Activated CD4-positive, CD25-positive, alpha-beta regulatory T cell treated with anti-CD3 and anti-CD28 coated beads, Interleukin-2, amount 50 U/mL, for 24 hours (primary cell): ENCODE measurements at regions not wholly inside any gene's neighbourhood (a gene's known extent, or its start where the extent isn't known, plus 50 kb on each side); places are given as distances from the start of the nearest gene placed in this dataset.
"Not testable (repeated sequence)": the region's sequence is repeated elsewhere in the genome, so short reads cannot be mapped to it uniquely, and the experiment has no call there.

Experiments
- ATAC-seq, 2 donors: fragments of 150-1000 bp; cut with Tn5 transposase; one replicate each; pipeline ENCODE4 v1.10.0; 2021; ENCODE audit warnings: mild to moderate bottlenecking in 1 of 2, moderate library complexity in 1 of 2

DNA sequence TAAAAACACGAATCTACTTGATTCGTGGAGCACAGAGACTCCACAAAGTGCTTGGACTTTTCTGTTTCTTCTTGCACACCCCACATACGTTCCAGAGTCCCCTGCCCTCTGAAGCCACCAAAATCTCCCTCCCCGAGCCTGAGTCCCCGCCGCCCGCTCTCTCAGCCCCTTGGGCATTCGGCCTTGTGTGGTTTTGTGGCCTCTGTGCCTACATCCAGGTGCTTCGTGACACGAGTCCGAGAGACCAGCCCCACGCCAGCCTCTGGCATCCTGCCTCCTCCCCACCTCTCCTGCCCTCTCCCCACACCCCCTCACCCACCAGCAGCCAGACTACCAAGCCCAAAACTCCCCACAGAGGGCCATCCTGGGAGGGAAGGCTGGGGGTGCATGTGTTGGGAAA is 87.8 kb upstream of the PPP1R26 start:
- ATAC-seq: no peak

- no peak for ATAC-seq
These were observed 87.1 kb upstream of the PPP1R26 start for GRCh38 chr9:135392511-135392910.

DNA sequence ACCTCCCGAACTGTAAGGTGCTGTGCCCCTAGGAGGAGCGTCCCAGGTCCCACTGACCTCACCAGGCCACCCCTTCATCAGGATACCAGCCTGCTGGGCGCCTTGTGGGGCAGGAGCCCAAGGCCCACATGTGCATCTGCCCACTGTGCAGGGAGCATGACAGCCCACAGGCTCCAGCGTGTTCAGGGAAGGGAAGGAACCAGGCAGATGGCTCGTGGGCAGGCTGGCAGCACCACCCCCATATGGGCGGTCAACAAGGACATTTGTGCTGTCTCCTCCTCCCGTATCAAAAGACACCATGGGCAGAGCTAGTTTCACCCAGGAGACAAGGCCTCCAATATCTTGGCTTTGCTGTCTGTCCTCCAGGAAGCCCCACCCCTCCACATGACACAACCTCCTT is 85.5 kb upstream of the PPP1R26 start:
- no peak for ATAC-seq

DNA sequence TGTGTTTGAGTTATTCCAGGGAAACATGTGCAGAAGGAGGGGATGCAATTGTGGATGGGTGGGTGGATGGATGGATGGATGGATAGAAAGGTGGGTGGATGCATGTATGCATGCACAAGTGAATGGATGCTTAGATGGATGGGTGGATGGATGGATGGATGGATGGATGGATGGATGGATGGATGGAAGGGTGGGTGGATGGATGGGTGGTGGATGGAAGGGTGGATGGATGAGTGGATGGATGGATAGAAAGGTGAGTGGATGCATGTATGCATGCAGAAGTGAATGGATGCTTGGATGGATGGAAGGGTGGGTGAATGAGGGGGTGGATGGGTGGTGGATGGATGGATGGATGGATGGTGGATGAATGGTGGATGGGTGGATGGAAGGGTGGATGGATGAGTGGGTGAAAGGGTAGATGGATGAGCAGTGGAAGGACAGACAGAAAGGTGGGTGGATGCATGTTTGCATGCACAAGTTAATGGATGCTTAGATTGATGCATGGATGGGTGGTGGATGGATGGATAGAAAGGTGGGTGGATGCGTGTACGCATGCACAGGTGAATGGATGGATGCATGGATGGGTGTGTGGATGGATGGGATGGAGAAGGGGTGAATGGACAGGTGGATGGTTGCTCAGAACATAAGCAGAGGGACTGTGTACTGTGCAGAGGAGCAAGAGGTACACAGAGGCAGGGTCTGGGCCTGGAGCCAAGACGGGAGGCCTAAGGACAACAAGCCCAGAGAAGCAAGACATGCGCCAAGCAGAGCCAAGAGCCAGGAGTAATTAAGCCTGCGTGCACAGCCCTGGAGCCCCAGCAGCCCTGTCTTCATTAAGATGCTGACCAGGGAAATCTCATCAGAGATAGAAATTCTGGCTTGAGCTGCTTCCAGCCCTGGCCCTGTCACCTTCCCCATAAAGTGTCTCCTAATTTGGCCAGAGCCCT is 84.6 kb upstream of the PPP1R26 start:
- ATAC-seq: no peak

- ATAC-seq: no peak
These were observed 82.4 kb upstream of the PPP1R26 start for GRCh38 chr9:135397142-135397541.

GRCh38 chr9:135399000-135399649 is 80.5 kb upstream of the PPP1R26 start:
- ATAC-seq: no peak

GRCh38 chr9:135400496-135400895 is 79.1 kb upstream of the PPP1R26 start:
- no peak for ATAC-seq

- no peak for ATAC-seq
These were observed 78.4 kb upstream of the PPP1R26 start for GRCh38 chr9:135401218-135401617.

- ATAC-seq: no peak
These were observed 77.4 kb upstream of the PPP1R26 start for GRCh38 chr9:135402048-135402738.

DNA sequence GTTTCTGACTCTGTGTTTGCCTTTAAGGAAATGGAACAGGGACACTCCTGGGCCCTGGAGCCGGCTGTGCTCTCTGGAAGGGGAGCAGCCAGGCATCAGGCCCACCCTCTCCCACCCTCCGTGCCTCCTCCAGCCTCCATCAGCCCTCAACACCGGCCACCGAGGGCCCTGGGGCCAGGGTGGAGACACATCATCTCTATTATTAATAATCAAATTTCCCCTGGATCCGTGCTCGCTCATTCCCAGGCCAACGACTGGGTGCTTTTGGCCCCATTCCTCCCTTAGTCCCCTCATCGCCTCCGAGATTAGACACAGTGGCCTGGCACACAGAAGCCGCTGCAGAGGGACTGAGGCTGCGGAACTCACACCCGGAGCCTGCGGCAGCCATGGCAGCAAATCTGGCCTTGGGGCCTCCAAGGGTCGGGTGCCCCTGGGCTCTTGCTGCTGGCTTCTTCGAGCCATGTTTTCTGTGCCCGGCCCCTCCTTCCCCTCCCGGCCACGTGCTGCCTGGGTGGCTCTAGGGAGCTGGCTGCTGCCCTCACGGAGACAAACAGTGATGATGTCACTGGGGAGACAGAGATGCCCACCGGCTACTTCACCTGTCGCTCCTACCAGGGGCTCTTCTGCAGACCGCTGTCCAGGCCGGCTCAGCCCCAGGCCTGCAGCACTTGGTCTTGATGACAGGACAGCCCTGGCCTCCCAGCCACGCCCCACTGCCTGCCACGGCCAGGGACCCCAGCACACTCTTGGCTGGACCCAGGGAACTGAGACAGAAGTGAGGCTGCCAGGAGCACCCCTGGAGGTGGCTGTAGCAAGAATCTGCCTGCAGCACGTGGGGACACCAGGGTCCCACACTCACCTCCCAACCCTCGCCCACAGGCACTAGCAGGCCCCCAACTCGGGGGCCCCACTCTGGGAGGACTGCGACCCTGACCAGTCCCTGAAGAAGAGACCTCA is 76.6 kb upstream of the PPP1R26 start:
- ATAC-seq: no peak

GRCh38 chr9:135403733-135404450 is 75.7 kb upstream of the PPP1R26 start:
- no peak for ATAC-seq

GRCh38 chr9:135404451-135405144 is 75.0 kb upstream of the PPP1R26 start:
- no peak for ATAC-seq

- ATAC-seq: not testable (repeated sequence)
These were observed 74.5 kb upstream of the PPP1R26 start for GRCh38 chr9:135405145-135405464.

DNA sequence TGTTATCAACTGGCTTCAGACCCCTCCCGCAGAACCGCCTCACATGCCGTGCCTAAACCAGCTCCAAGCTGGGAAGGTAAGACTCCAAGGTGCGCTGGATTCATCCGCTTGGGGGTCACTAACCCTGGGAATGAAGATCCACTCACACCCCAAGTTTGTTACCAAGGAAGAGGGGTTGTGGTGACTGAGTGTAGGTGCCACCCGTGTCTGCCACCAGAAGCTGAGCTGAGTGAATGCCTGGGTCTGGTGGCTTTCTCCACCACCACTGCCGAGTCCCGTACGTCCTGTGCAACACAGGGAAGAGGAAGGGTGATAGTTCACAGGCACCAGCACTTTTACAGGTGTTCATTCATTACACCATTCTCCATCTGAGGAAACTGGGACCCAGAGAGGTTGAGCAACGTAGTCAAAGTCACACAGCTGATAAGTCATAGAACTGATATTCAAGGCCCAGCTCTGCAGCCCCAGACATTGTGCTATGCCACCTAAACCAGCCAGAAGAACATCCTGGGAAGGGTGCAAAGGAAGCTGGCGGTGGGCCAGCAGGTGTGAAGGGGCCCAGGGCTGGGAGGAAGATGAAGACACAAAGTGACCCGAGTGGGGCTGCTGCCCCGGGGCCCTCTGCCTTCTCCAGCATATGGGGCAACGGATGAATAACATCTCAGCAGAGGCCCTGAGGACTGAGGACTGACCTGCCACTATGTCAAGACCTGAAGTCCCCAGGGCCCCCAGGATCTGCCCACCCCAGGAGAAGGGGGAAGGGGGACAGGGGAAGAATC is 70.9 kb upstream of the PPP1R26 start:
- ATAC-seq: no peak

DNA sequence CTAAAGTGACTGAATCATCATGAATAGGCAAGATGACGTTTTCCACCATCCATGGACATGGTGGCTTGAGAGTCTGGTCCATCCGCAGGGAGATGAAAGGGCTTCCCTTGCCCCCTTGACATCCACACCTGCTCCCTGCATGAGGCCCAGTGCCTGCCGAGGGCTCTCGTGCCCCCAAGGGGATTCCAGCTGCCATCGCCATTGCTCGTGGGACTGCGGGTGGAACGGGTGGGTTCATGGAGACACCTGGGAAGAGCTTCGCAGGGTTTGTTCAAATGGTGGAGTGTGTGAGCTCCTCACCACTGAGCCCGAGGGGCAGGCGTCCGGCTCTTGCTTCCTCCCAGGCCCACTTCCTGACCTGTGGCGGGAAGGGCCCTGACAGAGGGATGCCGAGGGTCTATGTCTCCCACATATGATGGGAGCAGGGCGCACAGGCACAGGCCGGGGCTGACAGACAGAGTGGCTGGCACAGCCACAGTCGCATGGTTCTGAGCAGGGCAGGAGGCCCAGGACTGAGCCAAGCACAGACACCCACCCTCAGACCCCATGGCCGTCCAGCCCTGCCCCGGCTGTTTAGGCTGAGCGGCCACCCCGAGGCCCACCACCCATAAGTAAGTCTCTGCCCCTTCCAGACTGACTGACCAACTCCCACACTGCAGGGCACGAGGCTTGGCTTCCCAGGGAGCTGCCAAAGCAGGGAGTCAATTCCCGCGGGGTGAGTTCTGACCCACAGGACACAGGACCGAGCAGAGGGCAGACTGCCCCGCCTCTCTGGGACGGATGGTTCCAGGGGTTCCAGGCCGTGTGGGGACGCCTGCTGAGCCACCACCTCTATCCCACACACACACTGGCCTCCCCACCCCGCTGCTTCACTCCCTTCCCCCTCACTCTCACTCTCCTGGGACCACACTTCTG is 70.0 kb upstream of the PPP1R26 start:
- no peak for ATAC-seq

- no peak for ATAC-seq
These were observed 69.2 kb upstream of the PPP1R26 start for GRCh38 chr9:135410421-135410820.

- no peak for ATAC-seq
These were observed 68.6 kb upstream of the PPP1R26 start for GRCh38 chr9:135410831-135411473.

DNA sequence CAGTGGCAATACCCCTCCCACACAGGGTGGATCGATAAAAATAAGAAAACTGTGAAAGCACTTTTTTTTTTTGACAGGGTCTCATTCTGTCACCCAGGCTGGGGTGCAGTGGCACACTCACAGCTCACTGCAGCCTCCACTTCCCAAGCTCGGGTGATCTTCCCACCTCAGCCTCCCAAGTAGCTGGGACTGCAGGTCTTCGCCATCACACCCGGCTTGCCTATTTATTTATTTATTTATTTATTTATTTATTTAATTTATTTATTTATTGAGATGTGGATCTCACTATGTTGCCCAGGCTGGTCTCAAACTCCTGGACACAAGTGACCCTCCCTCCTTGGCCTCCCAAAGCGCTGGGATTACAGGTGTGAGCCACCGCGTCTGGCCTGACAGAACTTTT is 68.0 kb upstream of the PPP1R26 start:
- ATAC-seq: not testable (repeated sequence)
